Mesenchymal stem cell (in vitro differentiated cells and primary cell): ENCODE measurements at regions not wholly inside any gene's neighbourhood (a gene's known extent, or its start where the extent isn't known, plus 50 kb on each side); places are given as distances from the start of the nearest gene placed in this dataset.

Experiments
- DNase-seq: peaks from one replicate; pipeline ENCODE4 v3.0.0-alpha.2; 2013
- H2AFZ ChIP-seq: one replicate; pipeline ENCODE4 v1.6.1; 2013; ENCODE audit warnings: low read depth, mild to moderate bottlenecking, control low read depth, inconsistent platforms, low read length, moderate library complexity
- H2AK5ac ChIP-seq: 2 replicates; pipeline ENCODE4 v1.6.1; 2013; ENCODE audit warnings: low read length, moderate library complexity, mild to moderate bottlenecking, inconsistent platforms; ENCODE audit not compliant: severe bottlenecking
- H2BK120ac ChIP-seq: one replicate; pipeline ENCODE4 v1.6.1; 2013; ENCODE audit warnings: low read depth, mild to moderate bottlenecking, inconsistent platforms, low read length, moderate library complexity
- H2BK12ac ChIP-seq, 2 experiments: one replicate each; pipeline ENCODE4 v1.6.1; 2013; ENCODE audit warnings: inconsistent platforms in 2 of 2, low read length in 2 of 2, mild to moderate bottlenecking in 2 of 2, moderate library complexity in 2 of 2, control low read depth in 1 of 2
- H2BK15ac ChIP-seq: one replicate; pipeline ENCODE4 v1.6.1; 2013; ENCODE audit warnings: mild to moderate bottlenecking, low read depth, inconsistent platforms; ENCODE audit not compliant: poor library complexity, severe bottlenecking
- H2BK5ac ChIP-seq: 2 replicates; pipeline ENCODE4 v1.6.1; 2013; ENCODE audit warnings: low read depth, mild to moderate bottlenecking, low read length, control low read depth, inconsistent platforms; ENCODE audit not compliant: poor library complexity, severe bottlenecking
- H3K14ac ChIP-seq, 2 experiments: one replicate each; pipeline ENCODE4 v1.6.1; 2013; ENCODE audit warnings: inconsistent platforms in 2 of 2, low read length in 2 of 2, control low read depth in 1 of 2, mild to moderate bottlenecking in 1 of 2, moderate library complexity in 1 of 2
- H3K18ac ChIP-seq, 2 experiments: one replicate each; pipeline ENCODE4 v1.6.1; 2013; ENCODE audit warnings: inconsistent platforms in 2 of 2, low read length in 2 of 2, control low read depth in 1 of 2, low read depth in 1 of 2, mild to moderate bottlenecking in 1 of 2
- H3K23ac ChIP-seq, 2 experiments: one replicate each; pipeline ENCODE4 v1.6.1; 2013; ENCODE audit warnings: inconsistent platforms in 2 of 2, low read length in 2 of 2, mild to moderate bottlenecking in 2 of 2, moderate library complexity in 2 of 2, control low read depth in 1 of 2
- H3K27ac ChIP-seq: 2 replicates; pipeline ENCODE4 v1.5.1; 2013; ENCODE audit warnings: mild to moderate bottlenecking, moderate library complexity, low read length, control low read depth, inconsistent platforms; ENCODE audit not compliant: poor library complexity, severe bottlenecking
- H3K27me3 ChIP-seq, 2 experiments: 2 replicates each; pipeline versions ENCODE4 v1.6.1 to v1.7.0; 2013; ENCODE audit warnings: low read length in 2 of 2, mild to moderate bottlenecking in 2 of 2, moderate library complexity in 2 of 2, control low read depth in 1 of 2, inconsistent platforms in 1 of 2; ENCODE audit not compliant: control insufficient read depth in 1 of 2, insufficient read depth in 1 of 2
- H3K36me3 ChIP-seq, 2 experiments: 2 replicates each; pipeline versions ENCODE4 v1.6.1 to v1.7.0; 2013; ENCODE audit warnings: low read length in 2 of 2, control low read depth in 1 of 2, inconsistent platforms in 1 of 2, low read depth in 1 of 2, mild to moderate bottlenecking in 1 of 2; ENCODE audit not compliant: insufficient read depth in 2 of 2, control insufficient read depth in 1 of 2
- H3K4ac ChIP-seq, 2 experiments: one replicate each; pipeline ENCODE4 v1.6.1; 2013; ENCODE audit warnings: inconsistent platforms in 2 of 2, low read length in 2 of 2, mild to moderate bottlenecking in 2 of 2, moderate library complexity in 2 of 2, control low read depth in 1 of 2, low read depth in 1 of 2
- H3K4me1 ChIP-seq: 2 replicates; pipeline ENCODE4 v1.6.1; 2013; ENCODE audit warnings: low read depth, low read length, control low read depth; ENCODE audit not compliant: control insufficient read depth, insufficient read depth
- H3K4me2 ChIP-seq: 2 replicates; pipeline ENCODE4 v1.6.1; 2013; ENCODE audit warnings: low read length, mild to moderate bottlenecking, inconsistent platforms; ENCODE audit not compliant: poor library complexity, severe bottlenecking
- H3K4me3 ChIP-seq, 2 experiments: 2 replicates each; pipeline versions ENCODE4 v1.5.1 to v1.7.0; 2013; ENCODE audit warnings: low read length in 2 of 2, mild to moderate bottlenecking in 2 of 2, control low read depth in 1 of 2, low read depth in 1 of 2; ENCODE audit not compliant: insufficient read depth in 1 of 2
- H3K79me1 ChIP-seq: replicated peaks from 2 replicates; pipeline ENCODE4 v1.6.1; 2013; ENCODE audit warnings: mild to moderate bottlenecking, control low read depth, low read length, inconsistent platforms; ENCODE audit not compliant: poor library complexity, severe bottlenecking
- H3K9ac ChIP-seq: 2 replicates; pipeline ENCODE4 v1.7.0; 2013; ENCODE audit warnings: mild to moderate bottlenecking, low read length, moderate library complexity
- H3K9me3 ChIP-seq: 2 replicates; pipeline ENCODE4 v1.7.0; 2013; ENCODE audit warnings: mild to moderate bottlenecking, low read length; ENCODE audit not compliant: control insufficient read depth
- H4K8ac ChIP-seq: one replicate; pipeline ENCODE4 v1.6.1; 2013; ENCODE audit warnings: inconsistent platforms, mild to moderate bottlenecking, low read length, moderate library complexity
- H4K91ac ChIP-seq: one replicate; pipeline ENCODE4 v1.6.1; 2013; ENCODE audit warnings: mild to moderate bottlenecking, low read length, inconsistent platforms
- WGBS: methylation state at CpG from one replicate; pipeline ENCODE4 v1.1.7; 2013; ENCODE audit warnings: mixed read lengths; 5-methylcytosine and 5-hydroxymethylcytosine counted together

GRCh38 chr3:155239960-155240359 lies 53.5 kb downstream of the STRIT1 start:
- Histone ChIP-seq H3K27ac (no peak overlapping the region), H3K4me1 (no peaks in the 10 kb centered on the region), H2BK5ac (no peak overlapping the region), H2AFZ (no peak overlapping the region), H3K4me2 (no peak overlapping the region), H4K8ac (no peak overlapping the region), H3K14ac (peak overlapping the region in 1 of 2 experiments; percentile 18), H4K91ac (no peak overlapping the region), H3K9me3 (peaks cover 4% of the 10 kb centered on the region), H3K4me3 (no peak overlapping the region), H3K23ac (no peak overlapping the region), H2BK12ac (no peak overlapping the region), H3K27me3 (no peaks in the 10 kb centered on the region), H3K9ac (no peak overlapping the region), H2AK5ac (no peak overlapping the region), H3K4ac (no peak overlapping the region), H2BK15ac (no peak overlapping the region), H3K36me3 (no peaks in the 10 kb centered on the region), H3K79me1 (no peaks in the 10 kb centered on the region), H2BK120ac (no peak overlapping the region), H3K18ac (no peak overlapping the region)
- DNase-seq, result no peak
- WGBS, result 90% methylated on average over 2 of the region's 2 CpGs

- no peaks in the 10 kb centered on the region for H3K36me3 ChIP-seq
- no peak overlapping the region for H3K18ac ChIP-seq
- no peak overlapping the region for H3K4ac ChIP-seq
- no peak overlapping the region for H4K8ac ChIP-seq
- no peak overlapping the region for H2BK12ac ChIP-seq
- H2AK5ac ChIP-seq, result no peak overlapping the region
- no peak overlapping the region for H3K9ac ChIP-seq
- no peak overlapping the region for H2AFZ ChIP-seq
- no peak overlapping the region for H2BK5ac ChIP-seq
- H3K27me3 ChIP-seq, result no peaks in the 10 kb centered on the region
- DNase-seq, result no peak
- H3K4me3 ChIP-seq, result no peak overlapping the region
- H3K14ac ChIP-seq, result no peak overlapping the region
- H3K4me1 ChIP-seq, result no peaks in the 10 kb centered on the region
- H2BK15ac ChIP-seq, result no peak overlapping the region
- no peak overlapping the region for H3K27ac ChIP-seq
- H3K9me3 ChIP-seq, result peaks cover 4% of the 10 kb centered on the region
- no peaks in the 10 kb centered on the region for H3K79me1 ChIP-seq
- H4K91ac ChIP-seq, result no peak overlapping the region
- H3K4me2 ChIP-seq, result no peak overlapping the region
- H3K23ac ChIP-seq, result no peak overlapping the region
- no peak overlapping the region for H2BK120ac ChIP-seq
- 100% methylated on average over 1 of the region's 2 CpGs for WGBS
Observed at GRCh38 chr3:155238845-155239244, 54.6 kb downstream of the STRIT1 start.

- Histone ChIP-seq H3K23ac (no peak overlapping the region), H2BK12ac (no peak overlapping the region), H2AFZ (no peak overlapping the region), H3K9me3 (peaks cover 4% of the 10 kb centered on the region), H3K27ac (no peak overlapping the region), H2BK5ac (no peak overlapping the region), H2BK120ac (no peak overlapping the region), H4K91ac (no peak overlapping the region), H3K4ac (no peak overlapping the region), H3K4me3 (no peak overlapping the region), H3K18ac (no peak overlapping the region), H3K79me1 (no peaks in the 10 kb centered on the region), H2AK5ac (no peak overlapping the region), H3K4me2 (no peak overlapping the region), H3K4me1 (peaks cover 5% of the 10 kb centered on the region), H3K36me3 (no peaks in the 10 kb centered on the region), H3K14ac (no peak overlapping the region), H2BK15ac (no peak overlapping the region), H3K9ac (no peak overlapping the region), H4K8ac (no peak overlapping the region), H3K27me3 (no peaks in the 10 kb centered on the region)
- DNase-seq, result no peak
Observed at GRCh38 chr3:155236473-155236872, 57.0 kb downstream of the STRIT1 start.
